GM15510 (cell line): ENCODE measurements at regions not wholly inside any gene's neighbourhood (a gene's known extent, or its start where the extent isn't known, plus 50 kb on each side); places are given as distances from the start of the nearest gene placed in this dataset.

Experiments
- POLR2A ChIP-seq: IDR thresholded peaks from 3 replicates; pipeline ENCODE4 v1.6.1; 2011; ENCODE audit warnings: borderline replicate concordance; ENCODE audit not compliant: insufficient read length; ENCODE audit errors: extremely low read depth

GRCh38 chr20:41872930-41873329, 254.8 kb upstream of the CHD6 start:
- TF ChIP-seq POLR2A = no peak

- TF ChIP-seq POLR2A = no peak
Measured at GRCh38 chr20:41870869-41871462, 252.8 kb upstream of the CHD6 start.

GRCh38 chr20:41869261-41869660, 251.1 kb upstream of the CHD6 start:
- TF ChIP-seq POLR2A = no peak

DNA sequence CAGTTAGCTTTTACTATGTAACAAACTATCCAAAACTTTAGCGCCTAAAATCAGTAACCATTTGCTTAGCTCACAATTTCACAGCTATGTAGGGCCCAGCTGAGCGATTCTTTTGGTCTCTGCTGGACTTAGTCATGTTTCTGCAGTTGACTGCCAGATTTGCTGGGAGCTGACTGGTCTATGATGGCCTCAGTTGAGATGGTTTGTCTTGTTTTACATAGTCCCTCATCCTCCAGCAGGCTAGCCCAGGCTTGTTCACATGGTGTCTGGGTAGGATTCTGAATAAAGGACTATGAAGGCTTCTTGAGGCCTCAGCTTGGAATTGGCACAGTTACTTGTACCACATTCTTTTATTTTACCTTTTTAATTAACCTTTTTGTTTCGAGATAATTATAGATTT, 247.8 kb upstream of the CHD6 start:
- no peak for TF ChIP-seq POLR2A

DNA sequence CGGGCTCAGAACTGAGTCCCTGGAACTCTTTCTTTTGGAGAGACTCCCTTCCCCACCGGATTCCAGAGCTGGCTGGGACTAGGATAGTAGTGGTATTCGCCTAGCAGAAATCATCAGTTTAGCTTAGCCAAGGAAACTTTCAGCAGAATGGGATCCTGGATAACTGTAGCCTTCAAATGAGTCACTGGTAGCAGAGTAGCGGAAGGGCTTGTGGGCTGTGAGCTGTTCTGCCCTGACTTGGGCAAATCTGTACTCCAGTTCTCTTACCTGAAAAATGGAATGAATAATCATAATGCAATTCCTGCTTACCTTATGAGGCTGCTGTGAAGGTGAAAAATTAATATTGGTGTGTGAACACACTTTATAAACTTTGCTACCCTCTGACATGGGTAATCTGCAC, 244.3 kb upstream of the CHD6 start:
- no peak for TF ChIP-seq POLR2A

GRCh38 chr20:41861772-41862422, 243.7 kb upstream of the CHD6 start:
- TF ChIP-seq POLR2A = no peak

DNA sequence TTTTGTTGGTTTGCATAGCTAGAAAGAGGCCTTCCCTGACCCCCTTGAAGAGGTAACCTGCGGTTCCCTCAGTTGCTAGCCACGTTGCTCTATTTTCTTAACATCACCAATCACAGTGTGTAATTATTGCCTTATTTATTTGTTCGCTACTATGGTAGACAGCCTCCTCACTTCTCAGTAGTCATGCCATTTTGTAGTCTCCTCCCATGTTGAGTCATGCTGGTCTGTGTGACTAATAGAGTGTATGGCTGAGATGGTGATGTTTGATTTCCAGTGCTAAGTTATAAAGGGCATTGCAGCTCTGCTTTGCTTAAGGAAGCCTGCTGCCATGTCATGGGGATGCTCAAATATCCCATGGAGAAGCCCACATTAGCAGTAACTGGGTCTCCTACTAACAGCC, 236.6 kb upstream of the CHD6 start:
- no peak for TF ChIP-seq POLR2A

GRCh38 chr20:41853806-41854205, 235.6 kb upstream of the CHD6 start:
- no peak for TF ChIP-seq POLR2A

DNA sequence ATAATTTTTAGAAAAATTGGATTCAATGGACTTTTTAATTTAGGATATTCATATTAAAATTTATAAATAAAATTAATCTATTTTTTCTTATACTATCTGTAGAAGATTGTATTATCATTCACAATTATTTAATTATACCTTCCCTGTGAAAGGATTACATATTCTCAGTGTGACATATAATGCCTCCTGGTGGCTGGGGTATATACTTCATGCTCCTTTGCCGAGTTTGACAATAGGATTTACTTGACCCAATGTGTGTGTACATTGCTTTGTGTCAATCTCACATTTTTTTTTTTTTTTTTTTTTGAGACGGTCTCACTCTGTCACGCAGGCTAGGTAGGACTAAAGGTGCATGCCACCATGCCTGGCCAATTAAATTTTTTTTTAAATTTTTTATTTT, 230.0 kb upstream of the CHD6 start:
- no peak for TF ChIP-seq POLR2A

DNA sequence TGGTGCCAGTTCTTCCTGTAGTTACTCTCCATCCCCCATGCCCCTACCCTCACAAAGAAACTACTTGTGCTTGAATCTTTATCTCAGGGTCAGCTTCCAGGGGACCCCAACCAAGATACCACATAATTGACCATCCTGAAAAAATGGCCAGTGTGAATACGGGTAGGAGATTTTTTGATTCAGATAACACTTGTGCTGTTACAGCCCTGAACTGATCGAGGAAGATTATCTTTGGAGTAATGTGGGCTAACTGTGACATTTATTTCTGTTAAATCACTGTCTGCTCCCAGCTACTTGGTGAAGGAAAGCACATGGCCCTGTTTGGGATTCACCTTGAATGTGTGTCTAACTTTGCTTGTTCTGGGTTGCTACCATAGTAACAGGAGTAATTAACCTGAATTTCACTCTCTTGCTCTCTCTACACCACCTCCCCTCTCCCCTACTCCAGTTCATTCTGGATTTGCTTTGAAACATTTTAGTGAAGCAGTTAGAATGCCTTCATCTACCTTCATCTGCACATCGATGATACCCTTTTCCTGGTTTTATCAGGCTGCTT, 219.6 kb upstream of the CHD6 start:
- no peak for TF ChIP-seq POLR2A

DNA sequence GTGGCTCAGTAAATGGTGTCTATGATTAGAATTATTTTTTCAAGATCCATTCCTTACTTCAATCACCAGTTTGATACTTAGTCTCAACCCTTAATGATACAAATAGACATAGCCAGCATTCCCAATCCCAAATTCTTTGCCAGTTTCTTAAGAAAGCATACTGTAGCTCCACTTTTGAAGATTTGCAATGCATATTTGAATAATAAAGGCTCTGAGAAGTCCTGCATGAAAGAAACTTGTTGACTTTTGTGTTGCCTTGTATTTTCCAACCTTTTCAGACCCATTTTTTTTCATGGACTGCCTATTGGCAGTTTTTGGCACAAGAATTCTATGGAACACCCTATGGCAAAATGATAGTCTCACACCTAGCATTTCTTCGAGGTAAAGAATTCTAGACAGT, 215.6 kb upstream of the CHD6 start:
- no peak for TF ChIP-seq POLR2A

- TF ChIP-seq POLR2A = no peak
Measured at GRCh38 chr20:41830702-41831101, 212.5 kb upstream of the CHD6 start.

DNA sequence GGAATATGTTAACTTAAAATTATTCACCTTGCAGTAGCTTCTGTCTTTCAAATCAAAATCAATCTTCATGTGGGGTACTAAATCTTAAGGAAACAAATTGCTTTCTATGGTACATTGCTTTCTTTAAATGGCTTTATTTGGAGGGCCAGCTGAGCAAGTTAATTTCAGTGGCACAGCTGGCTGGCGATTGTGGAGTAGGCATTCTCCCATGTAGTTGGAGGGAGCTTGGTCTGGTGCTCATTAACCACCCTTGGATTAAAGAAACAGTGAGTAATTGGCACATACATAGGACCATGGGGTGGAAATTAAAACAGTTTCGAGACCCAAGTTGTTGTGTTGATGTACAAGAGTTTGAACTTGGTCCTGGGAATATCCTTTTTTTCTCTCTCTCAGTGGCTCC, 201.3 kb upstream of the CHD6 start:
- no peak for TF ChIP-seq POLR2A

GRCh38 chr20:41818991-41819390, 200.8 kb upstream of the CHD6 start:
- no peak for TF ChIP-seq POLR2A

GRCh38 chr20:41818369-41818768, 200.2 kb upstream of the CHD6 start:
- no peak for TF ChIP-seq POLR2A

- TF ChIP-seq POLR2A = no peak
Measured at GRCh38 chr20:41811456-41811855, 193.3 kb upstream of the CHD6 start.
